Vagina (tissue), 2 donors: ENCODE measurements at regions not wholly inside any gene's neighbourhood (a gene's known extent, or its start where the extent isn't known, plus 50 kb on each side); places are given as distances from the start of the nearest gene placed in this dataset.

ENCODE experiments used
- DNase-seq, 2 donors: peaks; one replicate each; pipeline ENCODE4 v3.0.0-alpha.2; 2017; ENCODE audit errors: extremely low spot score in 2 of 2
- H3K27ac ChIP-seq: fragments of 200-600 bp; sonication (generic); one replicate; pipeline ENCODE4 v1.5.1; 2019
- H3K27me3 ChIP-seq: fragments of 200-600 bp; sonication (generic); one replicate; pipeline ENCODE4 v1.5.1; 2019
- H3K36me3 ChIP-seq, 2 donors: fragments of 200-600 bp; sonication (generic); one replicate each; pipeline ENCODE4 v1.5.1; 2017 to 2019
- H3K4me1 ChIP-seq: fragments of 200-600 bp; sonication (generic); one replicate; pipeline ENCODE4 v1.5.1; 2019
- H3K4me3 ChIP-seq, 2 donors: fragments of 200-600 bp; sonication (generic); 1 replicate in 1 of 2; 2 replicates in 1 of 2; pipeline ENCODE4 v1.5.1; 2016 to 2019
- H3K9me3 ChIP-seq: fragments of 200-600 bp; sonication (generic); one replicate; pipeline ENCODE4 v1.5.1; 2019
- CTCF ChIP-seq, 3 experiments: fragments of 450-650 bp in 2 of 3; fragments of 200-600 bp in 1 of 3; sonication (generic) in 1 of 3; IDR thresholded peaks; one replicate each; pipeline ENCODE4 v1.5.1; 2017 to 2019; ENCODE audit warnings: antibody characterized with exemption in 3 of 3, mild to moderate bottlenecking in 2 of 3, moderate library complexity in 2 of 3
- POLR2A ChIP-seq, 2 donors: fragments of 450-650 bp; IDR thresholded peaks; one replicate each; pipeline ENCODE4 v1.6.1; 2017; ENCODE audit warnings: antibody characterized with exemption in 2 of 2, mild to moderate bottlenecking in 2 of 2, moderate library complexity in 2 of 2
- POLR2AphosphoS5 ChIP-seq, 2 donors: sonication (generic); formaldehyde crosslinking; IDR thresholded peaks; one replicate each; pipeline ENCODE4 v1.9.0; 2017; ENCODE audit warnings: antibody characterized with exemption in 2 of 2, mild to moderate bottlenecking in 2 of 2, low read depth in 1 of 2; ENCODE audit not compliant: insufficient read depth in 1 of 2
- intact Hi-C: fragments of 100-400 bp; cut with DNase I; formaldehyde crosslinking; loops from one replicate; pipeline ENCODE4 v1.15.1; 2023

GRCh38 chr18:37717656-37718055 is 152.1 kb upstream of the CELF4 start:
- TF ChIP-seq POLR2A (IDR thresholded peaks at IDR 0.05) (no peak), CTCF (IDR thresholded peaks at IDR 0.05) (no peak), POLR2AphosphoS5 (IDR thresholded peaks at IDR 0.05; ENCODE audit: insufficient read depth in 1 of 2, low read depth in 1 of 2) (no peak)

GRCh38 chr18:37717098-37717497 is 151.5 kb upstream of the CELF4 start:
- H3K27ac ChIP-seq = no peak overlapping the region
- intact Hi-C loops = no loop called here
- no peak for TF ChIP-seq POLR2AphosphoS5 (IDR thresholded peaks at IDR 0.05; ENCODE audit: insufficient read depth in 1 of 2, low read depth in 1 of 2)
- TF ChIP-seq POLR2A (IDR thresholded peaks at IDR 0.05) = no peak
- no peak for TF ChIP-seq CTCF (IDR thresholded peaks at IDR 0.05)

More at GRCh38 chr18:37717656-37718055, 152.1 kb upstream of the CELF4 start:
- H3K27me3 ChIP-seq = no peaks in the 10 kb centered on the region
- H3K36me3 ChIP-seq = no peaks in the 10 kb centered on the region
- no peak for DNase-seq
- intact Hi-C loops = no loop called here
- no peak overlapping the region for H3K27ac ChIP-seq
- H3K4me1 ChIP-seq = no peaks in the 10 kb centered on the region
- H3K9me3 ChIP-seq = no peaks in the 10 kb centered on the region
- H3K4me3 ChIP-seq = no peak overlapping the region

GRCh38 chr18:37716106-37716735 is 150.6 kb upstream of the CELF4 start:
- intact Hi-C loops = no loop called here
- no peak overlapping the region for H3K4me3 ChIP-seq
- H3K27me3 ChIP-seq = no peaks in the 10 kb centered on the region
- no peak for DNase-seq
- H3K36me3 ChIP-seq = no peaks in the 10 kb centered on the region
- H3K9me3 ChIP-seq = no peaks in the 10 kb centered on the region
- no peak overlapping the region for H3K27ac ChIP-seq
- TF ChIP-seq POLR2AphosphoS5 (IDR thresholded peaks at IDR 0.05; ENCODE audit: insufficient read depth in 1 of 2, low read depth in 1 of 2) = no peak
- H3K4me1 ChIP-seq = no peaks in the 10 kb centered on the region

More at GRCh38 chr18:37717098-37717497, 151.5 kb upstream of the CELF4 start:
- Histone ChIP-seq H3K4me1 (no peaks in the 10 kb centered on the region), H3K36me3 (no peaks in the 10 kb centered on the region), H3K4me3 (no peak overlapping the region), H3K27me3 (no peaks in the 10 kb centered on the region), H3K9me3 (no peaks in the 10 kb centered on the region)
- no peak for DNase-seq

- DNase-seq = no peak
- H3K4me3 ChIP-seq = no peak overlapping the region
- TF ChIP-seq POLR2A (IDR thresholded peaks at IDR 0.05) = no peak
- TF ChIP-seq CTCF (IDR thresholded peaks at IDR 0.05) = no peak
- TF ChIP-seq POLR2AphosphoS5 (IDR thresholded peaks at IDR 0.05; ENCODE audit: insufficient read depth in 1 of 2, low read depth in 1 of 2) = no peak
- H3K27ac ChIP-seq = no peak overlapping the region
- no peaks in the 10 kb centered on the region for H3K27me3 ChIP-seq
- H3K9me3 ChIP-seq = no peaks in the 10 kb centered on the region
- H3K4me1 ChIP-seq = no peaks in the 10 kb centered on the region
- H3K36me3 ChIP-seq = no peaks in the 10 kb centered on the region
- intact Hi-C loops = no loop called here
Measured at GRCh38 chr18:37714691-37715090, 149.1 kb upstream of the CELF4 start.

GRCh38 chr18:37712776-37713175 is 147.2 kb upstream of the CELF4 start:
- intact Hi-C loops = no loop called here
- H3K36me3 ChIP-seq = no peaks in the 10 kb centered on the region
- H3K9me3 ChIP-seq = no peaks in the 10 kb centered on the region
- no peaks in the 10 kb centered on the region for H3K4me1 ChIP-seq
- TF ChIP-seq POLR2AphosphoS5 (IDR thresholded peaks at IDR 0.05; ENCODE audit: insufficient read depth in 1 of 2, low read depth in 1 of 2) = no peak
- no peak for TF ChIP-seq POLR2A (IDR thresholded peaks at IDR 0.05)
- TF ChIP-seq CTCF (IDR thresholded peaks at IDR 0.05) = no peak
- no peaks in the 10 kb centered on the region for H3K27me3 ChIP-seq
- DNase-seq = no peak
- H3K27ac ChIP-seq = no peak overlapping the region
- no peak overlapping the region for H3K4me3 ChIP-seq
